ENCODE measurements at regions not wholly inside any gene's neighbourhood (a gene's known extent, or its start where the extent isn't known, plus 50 kb on each side); places are given as distances from the start of the nearest gene placed in this dataset.

DNA sequence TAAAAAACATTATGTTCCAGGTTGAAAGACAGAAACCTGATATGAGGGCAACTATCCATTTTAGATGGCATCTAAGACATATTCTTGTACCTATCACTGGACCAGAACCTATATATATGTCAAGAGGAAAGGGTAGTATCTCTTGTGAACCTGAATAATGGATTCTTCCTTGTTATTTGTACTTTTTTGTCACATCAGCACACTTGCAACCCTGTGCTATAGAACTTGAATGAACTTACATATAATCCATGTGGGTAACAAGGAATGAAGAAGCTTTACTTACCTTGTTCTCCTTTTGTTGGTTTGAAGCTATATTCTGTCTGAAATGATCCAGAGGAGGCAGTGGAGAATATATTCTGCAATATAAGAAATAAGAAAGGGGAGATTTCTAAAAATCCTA is 483.7 kb upstream of the ATXN8OS start:
- H3K36me3 ChIP-seq = no peaks in the 10 kb centered on the region
- no peak overlapping the region for H3K27ac ChIP-seq
- H3K9me3 ChIP-seq = no peaks in the 10 kb centered on the region
- no peaks in the 10 kb centered on the region for H3K27me3 ChIP-seq
- intact Hi-C loops (cut with DNase I) = no loop called here
- no peak overlapping the region for H3K4me3 ChIP-seq
- H3K4me1 ChIP-seq = no peaks in the 10 kb centered on the region
- TF ChIP-seq EP300 (IDR thresholded peaks at IDR 0.05) = no peak
- TF ChIP-seq, protein P1, sequence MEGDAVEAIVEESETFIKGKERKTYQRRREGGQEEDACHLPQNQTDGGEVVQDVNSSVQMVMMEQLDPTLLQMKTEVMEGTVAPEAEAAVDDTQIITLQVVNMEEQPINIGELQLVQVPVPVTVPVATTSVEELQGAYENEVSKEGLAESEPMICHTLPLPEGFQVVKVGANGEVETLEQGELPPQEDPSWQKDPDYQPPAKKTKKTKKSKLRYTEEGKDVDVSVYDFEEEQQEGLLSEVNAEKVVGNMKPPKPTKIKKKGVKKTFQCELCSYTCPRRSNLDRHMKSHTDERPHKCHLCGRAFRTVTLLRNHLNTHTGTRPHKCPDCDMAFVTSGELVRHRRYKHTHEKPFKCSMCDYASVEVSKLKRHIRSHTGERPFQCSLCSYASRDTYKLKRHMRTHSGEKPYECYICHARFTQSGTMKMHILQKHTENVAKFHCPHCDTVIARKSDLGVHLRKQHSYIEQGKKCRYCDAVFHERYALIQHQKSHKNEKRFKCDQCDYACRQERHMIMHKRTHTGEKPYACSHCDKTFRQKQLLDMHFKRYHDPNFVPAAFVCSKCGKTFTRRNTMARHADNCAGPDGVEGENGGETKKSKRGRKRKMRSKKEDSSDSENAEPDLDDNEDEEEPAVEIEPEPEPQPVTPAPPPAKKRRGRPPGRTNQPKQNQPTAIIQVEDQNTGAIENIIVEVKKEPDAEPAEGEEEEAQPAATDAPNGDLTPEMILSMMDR (IDR thresholded peaks at IDR 0.05) = no peak
- no peak for TF ChIP-seq POLR2A (IDR thresholded peaks at IDR 0.05)
- no peak for TF ChIP-seq POLR2AphosphoS5 (IDR thresholded peaks at IDR 0.05)
- no peak for DNase-seq

DNA sequence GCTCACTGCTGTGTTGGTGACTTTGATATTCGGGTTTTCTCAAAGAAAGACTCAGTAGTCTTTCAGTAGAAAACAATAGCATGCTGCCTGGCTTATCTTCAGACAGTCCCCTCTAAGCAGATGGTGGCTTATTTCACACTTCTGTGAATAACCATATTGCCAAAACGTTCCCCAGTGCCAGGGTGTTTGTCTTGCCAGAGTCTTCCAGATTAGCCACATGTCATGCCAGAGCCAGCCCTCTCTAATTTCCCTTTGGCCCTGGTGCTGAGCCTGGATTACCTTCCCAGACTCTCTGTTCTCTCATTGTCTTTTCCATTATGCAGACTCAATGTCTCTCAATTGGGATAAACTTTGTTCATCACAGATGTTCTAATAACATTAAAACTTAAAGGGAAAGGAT is 488.0 kb upstream of the ATXN8OS start:
- no peaks in the 10 kb centered on the region for H3K27me3 ChIP-seq
- H3K4me1 ChIP-seq = no peaks in the 10 kb centered on the region
- DNase-seq = no peak
- H3K27ac ChIP-seq = no peak overlapping the region
- TF ChIP-seq, protein P1 (IDR thresholded peaks at IDR 0.05) = no peak
- TF ChIP-seq EP300 (IDR thresholded peaks at IDR 0.05) (no peak), POLR2A (IDR thresholded peaks at IDR 0.05) (no peak), POLR2AphosphoS5 (IDR thresholded peaks at IDR 0.05) (no peak)
- H3K36me3 ChIP-seq = no peaks in the 10 kb centered on the region
- no peaks in the 10 kb centered on the region for H3K9me3 ChIP-seq
- H3K4me3 ChIP-seq = no peak overlapping the region
- 53 to 63% methylated on average over 2 of the region's 2 CpGs for WGBS, 2 donors
- intact Hi-C loops (cut with DNase I) = no loop called here

DNA sequence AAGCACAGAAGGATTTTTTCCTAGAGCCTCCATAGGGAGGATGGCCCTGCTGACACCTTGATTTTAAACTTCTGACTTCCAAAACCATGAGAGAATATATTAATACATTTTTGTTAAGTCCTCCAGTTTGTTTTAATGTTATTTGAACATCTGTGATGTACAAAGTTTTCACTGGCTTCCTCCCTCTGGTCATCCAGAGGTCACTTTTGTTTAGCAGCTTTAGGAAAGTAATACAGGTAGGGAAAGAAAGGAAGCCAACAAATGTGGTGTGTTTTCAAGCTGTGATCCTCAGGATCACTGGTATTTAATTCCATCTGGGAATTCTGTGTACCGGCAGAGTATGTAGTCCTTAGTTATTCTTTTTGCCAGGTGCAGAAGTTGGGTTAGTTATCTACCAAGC is 488.8 kb upstream of the ATXN8OS start:
- intact Hi-C loops (cut with DNase I) = no loop called here
- Histone ChIP-seq H3K36me3 (no peaks in the 10 kb centered on the region), H3K27ac (no peak overlapping the region), H3K9me3 (no peaks in the 10 kb centered on the region), H3K27me3 (no peaks in the 10 kb centered on the region), H3K4me3 (no peak overlapping the region), H3K4me1 (no peaks in the 10 kb centered on the region)
- no peak for DNase-seq
- TF ChIP-seq POLR2A (IDR thresholded peaks at IDR 0.05) (no peak), POLR2AphosphoS5 (IDR thresholded peaks at IDR 0.05) (no peak), EP300 (IDR thresholded peaks at IDR 0.05) (no peak)
- TF ChIP-seq, protein P1 (IDR thresholded peaks at IDR 0.05) = no peak
- WGBS, 2 donors = 92 to 97% methylated on average over 1 of the region's 1 CpG

DNA sequence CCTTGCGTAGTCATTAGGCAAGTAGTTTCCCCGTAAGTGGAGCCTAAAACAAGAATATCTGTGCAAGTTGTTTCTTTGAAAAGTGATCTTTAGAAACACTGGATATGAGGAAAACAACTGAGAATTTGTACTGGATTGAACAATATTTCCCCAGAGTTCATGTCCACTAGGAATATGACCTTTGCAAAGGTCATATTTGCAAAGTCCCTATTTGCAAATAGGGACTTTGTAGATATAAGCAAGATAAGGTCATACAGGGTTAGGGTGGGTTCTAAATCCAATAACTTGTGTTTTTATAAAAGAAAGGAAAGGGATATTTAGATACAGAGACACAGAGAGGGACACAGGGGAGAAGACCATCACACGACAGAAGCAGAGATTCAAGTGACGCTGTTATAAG is 489.2 kb upstream of the ATXN8OS start:
- Histone ChIP-seq H3K4me3 (no peak overlapping the region), H3K27me3 (no peaks in the 10 kb centered on the region), H3K4me1 (no peaks in the 10 kb centered on the region), H3K9me3 (no peaks in the 10 kb centered on the region), H3K36me3 (no peaks in the 10 kb centered on the region), H3K27ac (no peak overlapping the region)
- WGBS, 2 donors = 93 to 95% methylated on average over 4 of the region's 4 CpGs
- DNase-seq = no peak
- TF ChIP-seq, protein P1 (IDR thresholded peaks at IDR 0.05) = no peak
- TF ChIP-seq POLR2A (IDR thresholded peaks at IDR 0.05) (no peak), EP300 (IDR thresholded peaks at IDR 0.05) (no peak), POLR2AphosphoS5 (IDR thresholded peaks at IDR 0.05) (no peak)
- intact Hi-C loops (cut with DNase I) = no loop called here

DNA sequence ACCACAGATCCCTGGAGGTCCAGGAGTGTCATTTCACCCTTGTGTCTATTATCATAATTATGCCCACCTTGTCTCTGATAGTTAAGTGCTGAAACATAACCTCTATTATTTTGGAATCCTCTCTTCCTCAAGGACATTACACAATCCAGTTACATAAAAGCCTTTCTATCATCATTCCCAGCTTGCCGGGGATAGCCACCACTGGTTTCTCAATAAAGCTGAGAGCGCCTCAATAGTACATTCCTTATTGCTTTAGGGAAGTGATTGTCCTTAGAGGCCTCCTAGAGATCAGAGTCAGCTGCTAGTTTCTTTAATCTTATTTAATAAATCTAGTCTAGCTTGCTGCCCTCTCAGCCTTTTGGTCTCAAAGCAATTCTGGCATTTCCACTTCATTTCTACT is 490.0 kb upstream of the ATXN8OS start:
- Histone ChIP-seq H3K4me3 (no peak overlapping the region), H3K27me3 (no peaks in the 10 kb centered on the region), H3K36me3 (no peaks in the 10 kb centered on the region), H3K9me3 (no peaks in the 10 kb centered on the region), H3K27ac (no peak overlapping the region), H3K4me1 (no peaks in the 10 kb centered on the region)
- no peak for TF ChIP-seq POLR2A (IDR thresholded peaks at IDR 0.05)
- TF ChIP-seq EP300 (IDR thresholded peaks at IDR 0.05) = no peak
- no peak for TF ChIP-seq POLR2AphosphoS5 (IDR thresholded peaks at IDR 0.05)
- TF ChIP-seq, protein P1 (IDR thresholded peaks at IDR 0.05) = no peak
- no peak for DNase-seq
- 96 to 97% methylated on average over 2 of the region's 2 CpGs for WGBS, 2 donors
- intact Hi-C loops (cut with DNase I) = no loop called here

All from sigmoid colon (tissue), 6 donors.